Gastroesophageal sphincter (tissue), 4 donors: ENCODE measurements at regions not wholly inside any gene's neighbourhood (a gene's known extent, or its start where the extent isn't known, plus 50 kb on each side); places are given as distances from the start of the nearest gene placed in this dataset.
A peak's percentile ranks its signal among the peaks of the same experiment; 100 is the strongest.

Source experiments
- ATAC-seq: fragments of 150-250 bp; one replicate; pipeline ENCODE4 v1.9.1; 2016; ENCODE audit warnings: mild to moderate bottlenecking, moderate library complexity
- H3K27ac ChIP-seq, 4 donors: fragments of 200-600 bp; sonication (generic) in 3 of 4; 1 replicate in 3 of 4; 2 replicates in 1 of 4; pipeline ENCODE4 v1.5.1; 2016 to 2019
- H3K27me3 ChIP-seq: fragments of 200-600 bp; sonication (generic); one replicate; pipeline ENCODE4 v1.5.1; 2019
- H3K36me3 ChIP-seq, 2 donors: fragments of 200-600 bp; sonication (generic); one replicate each; pipeline ENCODE4 v1.5.1; 2019; ENCODE audit warnings: control low read depth in 1 of 2
- H3K4me1 ChIP-seq, 3 donors: fragments of 200-600 bp; sonication (generic); 1 replicate in 2 of 3; 2 replicates in 1 of 3; pipeline ENCODE4 v1.5.1; 2016 to 2019; ENCODE audit warnings: control low read depth in 2 of 3
- H3K4me3 ChIP-seq, 2 donors: fragments of 200-600 bp; sonication (generic); one replicate each; pipeline ENCODE4 v1.5.1; 2019; ENCODE audit warnings: mild to moderate bottlenecking in 1 of 2, moderate library complexity in 1 of 2
- H3K9me3 ChIP-seq, 3 donors: fragments of 200-600 bp; sonication (generic); one replicate each; pipeline ENCODE4 v1.5.1; 2017 to 2019; ENCODE audit warnings: control low read depth in 2 of 3
- CTCF ChIP-seq, 4 experiments: fragments of 200-600 bp in 2 of 4; fragments of 450-650 bp in 2 of 4; sonication (generic) in 1 of 4; IDR thresholded peaks; one replicate each; pipeline ENCODE4 v1.5.1; 2017 to 2019; ENCODE audit warnings: antibody characterized with exemption in 4 of 4, mild to moderate bottlenecking in 2 of 4, moderate library complexity in 2 of 4
- EP300 ChIP-seq: sonication (generic); formaldehyde crosslinking; IDR thresholded peaks from one replicate; pipeline ENCODE4 v1.6.1; 2017; ENCODE audit warnings: antibody characterized with exemption, mild to moderate bottlenecking
- POLR2A ChIP-seq, 2 donors: fragments of 450-650 bp; IDR thresholded peaks; one replicate each; pipeline ENCODE4 v1.6.1; 2017; ENCODE audit warnings: antibody characterized with exemption in 2 of 2, mild to moderate bottlenecking in 2 of 2, moderate library complexity in 1 of 2
- POLR2AphosphoS5 ChIP-seq: sonication (generic); formaldehyde crosslinking; IDR thresholded peaks from one replicate; pipeline ENCODE4 v1.6.1; 2017; ENCODE audit warnings: antibody characterized with exemption
- WGBS, 2 donors: methylation state at CpG; one replicate each; pipeline ENCODE4 v1.1.5; 2018; ENCODE audit warnings: low coverage in 1 of 2; 5-methylcytosine and 5-hydroxymethylcytosine counted together

- Histone ChIP-seq H3K9me3 (peaks cover 0 to 3% (median 0%) of the 10 kb centered on the region in 3 donors), H3K36me3 (no peaks in the 10 kb centered on the region), H3K27me3 (no peaks in the 10 kb centered on the region), H3K4me1 (peaks cover 0 to 5% (median 0%) of the 10 kb centered on the region in 3 donors), H3K4me3 (no peak overlapping the region), H3K27ac (no peak overlapping the region)
- no peak for TF ChIP-seq POLR2AphosphoS5
- no peak for TF ChIP-seq EP300
- no peak for TF ChIP-seq POLR2A (IDR thresholded peaks at IDR 0.05)
- WGBS, 2 donors, result 9 to 33% methylated on average over 1 of the region's 1 CpG
- no peak for ATAC-seq
Measured at GRCh38 chr9:24258626-24259025, 287.1 kb downstream of the IZUMO3 start.

GRCh38 chr9:24257726-24258125 lies 288.0 kb downstream of the IZUMO3 start:
- Histone ChIP-seq H3K27me3 (no peaks in the 10 kb centered on the region), H3K4me3 (no peak overlapping the region), H3K4me1 (peaks cover 0 to 5% (median 0%) of the 10 kb centered on the region in 3 donors), H3K9me3 (peaks cover 0 to 8% (median 0%) of the 10 kb centered on the region in 3 donors), H3K27ac (no peak overlapping the region), H3K36me3 (no peaks in the 10 kb centered on the region)
- no peak for TF ChIP-seq CTCF (IDR thresholded peaks at IDR 0.05)
- TF ChIP-seq POLR2AphosphoS5, result no peak
- TF ChIP-seq EP300, result no peak
- TF ChIP-seq POLR2A (IDR thresholded peaks at IDR 0.05), result no peak
- no peak for ATAC-seq
- WGBS, 2 donors, result 13 to 43% methylated on average over 1 of the region's 1 CpG

DNA sequence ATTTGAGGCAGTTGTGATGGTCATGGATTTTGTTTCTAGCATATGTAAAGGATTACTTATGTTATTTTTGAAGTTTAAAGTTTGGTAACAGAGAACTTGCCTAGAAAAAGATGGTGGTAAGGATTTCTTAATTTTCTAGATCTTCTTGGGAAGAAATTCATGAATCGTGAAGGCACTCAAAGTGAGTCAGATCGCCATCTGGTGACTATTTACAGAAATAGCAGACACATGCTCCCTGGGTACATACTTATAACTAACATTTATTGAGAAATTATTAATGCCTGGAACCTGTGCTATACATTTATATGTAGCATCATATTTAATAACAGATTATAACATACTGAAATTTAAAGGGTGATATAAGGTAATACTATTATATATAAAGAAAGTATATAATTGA lies 299.7 kb downstream of the IZUMO3 start:
- no peaks in the 10 kb centered on the region for H3K36me3 ChIP-seq
- no peaks in the 10 kb centered on the region for H3K9me3 ChIP-seq
- H3K4me1 ChIP-seq, result no peaks in the 10 kb centered on the region
- no peak for ATAC-seq
- no peak overlapping the region for H3K27ac ChIP-seq
- no peaks in the 10 kb centered on the region for H3K27me3 ChIP-seq
- H3K4me3 ChIP-seq, result no peak overlapping the region
- TF ChIP-seq POLR2A (IDR thresholded peaks at IDR 0.05) (no peak), CTCF (IDR thresholded peaks at IDR 0.05) (peak in 1 of 4 experiments; percentile 13)
- WGBS, 2 donors, result 15 to 27% methylated on average over 2 of the region's 2 CpGs

- WGBS, 2 donors, result 41 to 59% methylated on average over 2 to 3 of the region's 3 CpGs
- Histone ChIP-seq H3K27ac (no peak overlapping the region), H3K27me3 (no peaks in the 10 kb centered on the region), H3K4me3 (no peak overlapping the region), H3K4me1 (no peaks in the 10 kb centered on the region), H3K9me3 (no peaks in the 10 kb centered on the region), H3K36me3 (no peaks in the 10 kb centered on the region)
- ATAC-seq, result no peak
- TF ChIP-seq POLR2A (IDR thresholded peaks at IDR 0.05) (no peak), CTCF (IDR thresholded peaks at IDR 0.05) (no peak), POLR2AphosphoS5 (no peak), EP300 (no peak)
Measured at GRCh38 chr9:24242576-24242975, 303.1 kb downstream of the IZUMO3 start.

GRCh38 chr9:24218656-24219055 lies 327.0 kb downstream of the IZUMO3 start:
- Histone ChIP-seq H3K27me3 (no peaks in the 10 kb centered on the region), H3K9me3 (no peaks in the 10 kb centered on the region), H3K4me3 (no peak overlapping the region), H3K36me3 (no peaks in the 10 kb centered on the region), H3K27ac (no peak overlapping the region), H3K4me1 (no peaks in the 10 kb centered on the region)
- TF ChIP-seq POLR2AphosphoS5 (no peak), EP300 (no peak), CTCF (IDR thresholded peaks at IDR 0.05) (no peak), POLR2A (IDR thresholded peaks at IDR 0.05) (no peak)
- 15 to 45% methylated on average over 2 of the region's 2 CpGs for WGBS, 2 donors
- ATAC-seq, result no peak
